Gastrocnemius medialis (tissue), 4 donors: ENCODE measurements at regions not wholly inside any gene's neighbourhood (a gene's known extent, or its start where the extent isn't known, plus 50 kb on each side); places are given as distances from the start of the nearest gene placed in this dataset.

Experiments
- POLR2A ChIP-seq, 2 donors: fragments of 450-650 bp; IDR thresholded peaks; one replicate each; pipeline ENCODE4 v1.6.1; 2017; ENCODE audit warnings: antibody characterized with exemption in 2 of 2, mild to moderate bottlenecking in 2 of 2, moderate library complexity in 2 of 2
- TF ChIP-seq, protein P1 (sequence below), 5 experiments: fragments of 450-650 bp in 3 of 5; fragments of 200-600 bp in 2 of 5; sonication (generic) in 2 of 5; IDR thresholded peaks in 4 of 5; conservative IDR thresholded peaks in 1 of 5; 1 replicate in 4 of 5; 2 replicates in 1 of 5; pipeline ENCODE4 v1.5.1; 2016 to 2019; ENCODE audit warnings: antibody characterized with exemption in 5 of 5, mild to moderate bottlenecking in 3 of 5, moderate library complexity in 3 of 5

DNA sequence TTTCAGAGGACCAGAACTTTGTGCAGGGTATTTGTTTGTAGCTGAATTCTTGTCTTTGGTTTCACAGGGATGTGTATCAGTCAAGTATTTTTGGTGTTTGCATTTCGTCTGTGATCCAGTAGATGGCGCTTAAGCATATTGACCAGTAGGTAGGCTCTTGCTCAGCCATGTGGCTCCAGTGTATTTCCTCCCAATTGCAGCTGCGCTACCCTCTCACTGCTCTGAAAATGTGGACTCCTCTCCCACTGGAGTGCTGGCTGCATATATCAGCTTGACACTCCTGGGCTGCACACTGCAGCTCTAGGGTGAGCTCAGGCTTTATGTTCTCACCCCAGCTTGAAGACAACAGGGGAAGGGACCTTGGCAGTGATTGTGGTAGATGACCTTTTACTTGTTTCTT, 1264.3 kb upstream of the ALCAM start:
- TF ChIP-seq, protein P1, sequence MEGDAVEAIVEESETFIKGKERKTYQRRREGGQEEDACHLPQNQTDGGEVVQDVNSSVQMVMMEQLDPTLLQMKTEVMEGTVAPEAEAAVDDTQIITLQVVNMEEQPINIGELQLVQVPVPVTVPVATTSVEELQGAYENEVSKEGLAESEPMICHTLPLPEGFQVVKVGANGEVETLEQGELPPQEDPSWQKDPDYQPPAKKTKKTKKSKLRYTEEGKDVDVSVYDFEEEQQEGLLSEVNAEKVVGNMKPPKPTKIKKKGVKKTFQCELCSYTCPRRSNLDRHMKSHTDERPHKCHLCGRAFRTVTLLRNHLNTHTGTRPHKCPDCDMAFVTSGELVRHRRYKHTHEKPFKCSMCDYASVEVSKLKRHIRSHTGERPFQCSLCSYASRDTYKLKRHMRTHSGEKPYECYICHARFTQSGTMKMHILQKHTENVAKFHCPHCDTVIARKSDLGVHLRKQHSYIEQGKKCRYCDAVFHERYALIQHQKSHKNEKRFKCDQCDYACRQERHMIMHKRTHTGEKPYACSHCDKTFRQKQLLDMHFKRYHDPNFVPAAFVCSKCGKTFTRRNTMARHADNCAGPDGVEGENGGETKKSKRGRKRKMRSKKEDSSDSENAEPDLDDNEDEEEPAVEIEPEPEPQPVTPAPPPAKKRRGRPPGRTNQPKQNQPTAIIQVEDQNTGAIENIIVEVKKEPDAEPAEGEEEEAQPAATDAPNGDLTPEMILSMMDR (IDR thresholded peaks at IDR 0.05 in 4 of 5, conservative IDR thresholded peaks at IDR 0.05 in 1 of 5) = no peak
- TF ChIP-seq POLR2A (IDR thresholded peaks at IDR 0.05) = no peak
